ENCODE measurements at regions not wholly inside any gene's neighbourhood (a gene's known extent, or its start where the extent isn't known, plus 50 kb on each side); places are given as distances from the start of the nearest gene placed in this dataset.

DNA sequence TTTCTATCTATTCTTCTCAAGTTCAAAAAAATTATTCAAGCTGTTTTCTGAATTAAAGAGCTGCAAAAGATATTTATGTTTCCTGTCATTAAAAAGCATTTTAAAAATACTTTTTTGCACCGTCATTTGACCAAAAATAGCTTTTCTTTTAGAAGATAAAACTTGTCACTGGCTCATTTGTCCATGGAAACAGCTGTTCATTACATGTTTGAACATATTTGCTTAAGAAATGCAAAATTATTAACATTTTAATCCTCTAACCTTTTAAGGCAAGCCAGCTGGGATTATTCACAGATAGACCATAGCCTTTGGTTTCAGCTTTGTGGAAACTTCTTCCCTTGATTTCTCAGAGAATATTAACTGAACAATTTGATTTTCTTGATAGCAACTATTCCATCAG, 393.9 kb downstream of the TUSC1 start:
- no peak for TF ChIP-seq EZH2 (IDR thresholded peaks at IDR 0.05; ENCODE audit: borderline replicate concordance, low read length)
- TF ChIP-seq, protein P1, sequence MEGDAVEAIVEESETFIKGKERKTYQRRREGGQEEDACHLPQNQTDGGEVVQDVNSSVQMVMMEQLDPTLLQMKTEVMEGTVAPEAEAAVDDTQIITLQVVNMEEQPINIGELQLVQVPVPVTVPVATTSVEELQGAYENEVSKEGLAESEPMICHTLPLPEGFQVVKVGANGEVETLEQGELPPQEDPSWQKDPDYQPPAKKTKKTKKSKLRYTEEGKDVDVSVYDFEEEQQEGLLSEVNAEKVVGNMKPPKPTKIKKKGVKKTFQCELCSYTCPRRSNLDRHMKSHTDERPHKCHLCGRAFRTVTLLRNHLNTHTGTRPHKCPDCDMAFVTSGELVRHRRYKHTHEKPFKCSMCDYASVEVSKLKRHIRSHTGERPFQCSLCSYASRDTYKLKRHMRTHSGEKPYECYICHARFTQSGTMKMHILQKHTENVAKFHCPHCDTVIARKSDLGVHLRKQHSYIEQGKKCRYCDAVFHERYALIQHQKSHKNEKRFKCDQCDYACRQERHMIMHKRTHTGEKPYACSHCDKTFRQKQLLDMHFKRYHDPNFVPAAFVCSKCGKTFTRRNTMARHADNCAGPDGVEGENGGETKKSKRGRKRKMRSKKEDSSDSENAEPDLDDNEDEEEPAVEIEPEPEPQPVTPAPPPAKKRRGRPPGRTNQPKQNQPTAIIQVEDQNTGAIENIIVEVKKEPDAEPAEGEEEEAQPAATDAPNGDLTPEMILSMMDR (conservative IDR thresholded peaks at IDR 0.05 in 1 of 2, IDR thresholded peaks at IDR 0.05 in 1 of 2; ENCODE audit: extremely low read depth in 1 of 2, insufficient read depth in 1 of 2, low read depth in 1 of 2, low read length in 2 of 2) = no peak

Data from mammary epithelial cell (primary cell).